HG02973 (cell line): ENCODE measurements at regions not wholly inside any gene's neighbourhood (a gene's known extent, or its start where the extent isn't known, plus 50 kb on each side); places are given as distances from the start of the nearest gene placed in this dataset.

Experiments
- ATAC-seq: cut with Tn5 transposase; IDR thresholded peaks from one replicate; pipeline ENCODE4 v1.9.1; 2021; ENCODE audit warnings: moderate library complexity; ENCODE audit not compliant: unreplicated experiment

- ATAC-seq: no peak
Measured at GRCh38 chr2:138430181-138430580, 71.4 kb upstream of the SPOPL start.

DNA sequence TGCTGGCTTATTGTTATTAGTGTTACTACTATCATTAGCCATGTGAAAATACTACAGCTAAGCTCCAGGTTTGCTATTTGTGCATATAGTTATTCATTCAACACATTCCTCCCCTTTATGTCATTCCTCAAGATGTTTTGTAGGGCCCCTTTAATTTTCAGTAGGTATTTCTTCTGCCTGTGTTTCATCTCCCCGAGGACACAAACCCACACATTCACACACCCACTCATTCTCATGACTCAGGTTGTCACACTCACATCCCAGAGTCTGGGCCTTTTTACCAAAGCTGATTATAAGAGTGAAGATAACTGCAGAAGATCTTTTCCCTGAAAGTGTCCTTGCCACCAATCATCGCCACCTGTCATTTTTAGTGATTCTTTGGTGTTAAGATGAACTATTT lies 68.6 kb upstream of the SPOPL start:
- ATAC-seq: no peak

- ATAC-seq: no peak
Measured at GRCh38 chr2:138433995-138434951, 67.3 kb upstream of the SPOPL start.

DNA sequence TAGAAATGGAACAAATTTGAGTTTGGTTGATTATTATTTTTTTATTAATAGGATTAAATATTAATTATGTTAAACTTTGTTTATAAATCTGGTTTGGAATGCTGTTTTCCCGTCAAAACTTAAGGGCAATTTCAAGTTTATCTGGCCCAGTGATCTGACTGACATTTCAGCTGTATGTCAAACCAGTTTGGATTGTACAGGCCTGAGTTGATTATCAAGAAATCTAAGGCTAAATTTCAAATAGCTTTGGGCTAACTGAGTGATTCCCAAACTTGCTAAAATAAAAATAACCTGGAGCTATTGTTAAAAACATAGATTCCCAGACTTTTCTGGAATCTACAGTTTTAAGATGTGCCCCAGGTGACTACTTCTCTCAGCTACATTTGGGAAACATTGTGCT lies 65.9 kb upstream of the SPOPL start:
- ATAC-seq: no peak

DNA sequence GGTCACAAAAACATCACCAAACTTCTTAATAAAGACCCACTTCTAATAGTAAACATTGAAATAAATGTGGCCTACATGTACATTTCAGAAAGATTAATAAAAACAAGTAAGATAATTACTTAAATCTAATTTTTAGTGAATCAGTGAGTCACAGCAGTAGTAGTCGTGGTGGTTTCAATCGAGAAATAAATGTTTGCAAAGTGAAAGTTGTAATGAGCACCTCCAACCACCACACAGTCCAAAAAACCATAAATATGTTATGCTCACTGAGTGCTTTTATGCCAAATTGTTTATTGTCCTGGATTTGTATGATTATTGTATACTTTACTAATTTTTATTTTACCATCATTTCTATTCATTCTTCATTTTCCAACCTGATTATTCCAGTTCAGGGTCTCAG lies 61.8 kb upstream of the SPOPL start:
- ATAC-seq: no peak

- no peak for ATAC-seq
Measured at GRCh38 chr2:138440759-138441158, 60.8 kb upstream of the SPOPL start.

DNA sequence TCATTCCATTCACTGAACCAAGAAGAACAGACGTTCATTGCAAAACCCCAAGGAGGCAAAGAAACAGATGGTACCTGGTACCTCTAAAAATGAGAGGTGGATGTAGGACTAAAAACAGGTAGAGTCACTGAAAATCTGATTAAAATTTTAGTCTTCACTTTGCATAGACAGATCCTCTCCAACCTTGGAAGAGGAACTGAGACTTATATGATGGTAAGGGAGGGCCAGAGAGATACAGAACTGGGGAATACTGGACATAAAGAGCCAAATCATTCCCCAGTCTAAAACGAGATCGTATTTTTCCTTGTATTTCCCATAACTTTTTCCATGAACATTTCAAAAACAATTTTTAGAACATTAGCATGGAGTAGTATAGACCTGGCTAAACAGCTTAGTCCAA lies 59.7 kb upstream of the SPOPL start:
- ATAC-seq: no peak

GRCh38 chr2:138444411-138444810 lies 57.2 kb upstream of the SPOPL start:
- ATAC-seq: no peak

DNA sequence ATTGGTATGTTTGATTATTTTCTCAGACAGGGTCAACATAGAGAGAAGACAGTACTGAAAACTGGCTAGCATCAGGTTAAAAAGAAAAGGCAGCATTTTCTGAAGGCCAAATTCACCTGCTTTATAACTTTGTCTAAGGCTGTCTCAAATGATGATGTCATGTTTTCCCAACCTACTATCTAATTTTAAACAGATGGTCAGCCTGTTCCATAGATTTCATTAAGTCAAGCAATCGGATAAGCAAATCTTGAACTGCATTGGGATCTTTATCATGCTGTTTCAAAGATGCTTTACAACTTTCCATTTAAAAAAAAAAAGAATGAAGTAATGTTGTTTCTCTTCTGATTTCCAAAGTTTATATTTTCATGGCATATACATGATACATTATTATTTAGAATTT lies 56.3 kb upstream of the SPOPL start:
- ATAC-seq: no peak

- ATAC-seq: no peak
Measured at GRCh38 chr2:138446043-138446442, 55.5 kb upstream of the SPOPL start.

DNA sequence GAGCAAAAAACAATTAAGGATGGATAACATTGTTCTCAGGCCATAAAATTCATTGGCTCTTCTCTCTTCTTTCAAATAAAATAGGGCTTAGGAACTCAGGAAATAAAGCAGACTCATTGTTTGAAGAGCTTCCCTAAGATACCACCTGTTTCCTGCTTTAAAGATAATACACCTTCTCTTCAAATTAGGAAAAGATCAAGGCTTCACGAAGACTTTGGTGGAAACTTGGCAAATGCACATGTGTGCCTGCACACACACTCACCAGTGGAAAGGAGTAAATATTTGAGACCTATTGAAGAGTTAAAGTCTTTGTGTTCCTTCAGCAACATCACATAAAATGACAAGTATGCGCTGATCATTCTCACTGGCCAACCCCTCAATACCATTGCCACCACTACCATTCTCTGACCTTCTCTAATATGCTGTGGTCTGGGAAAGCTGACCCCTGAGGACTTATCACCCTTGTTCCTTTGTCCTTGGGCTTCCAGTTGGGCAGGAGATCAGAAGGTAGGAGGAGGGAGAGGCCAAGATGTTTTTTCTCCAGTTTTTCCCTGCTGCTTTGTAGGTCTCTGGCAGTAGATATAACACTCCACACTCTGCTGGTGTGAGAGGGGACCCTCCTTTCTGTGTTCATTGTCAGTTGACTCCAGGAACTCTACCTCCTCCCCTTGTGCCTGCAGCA lies 53.5 kb upstream of the SPOPL start:
- ATAC-seq: no peak
